Loucy (cell line): ENCODE measurements at regions not wholly inside any gene's neighbourhood (a gene's known extent, or its start where the extent isn't known, plus 50 kb on each side); places are given as distances from the start of the nearest gene placed in this dataset.

ENCODE experiments used
- H2AFZ ChIP-seq: fragments of 200-600 bp; sonication (generic); 2 replicates; pipeline ENCODE4 v1.6.0; 2016; ENCODE audit warnings: antibody characterized with exemption, mild to moderate bottlenecking, low read length, moderate library complexity
- H3F3A ChIP-seq: fragments of 200-600 bp; 2 replicates; pipeline ENCODE4 v1.6.0; 2016; ENCODE audit warnings: antibody characterized with exemption, low read depth, mild to moderate bottlenecking
- H3K27me3 ChIP-seq: fragments of 200-600 bp; sonication (generic); 2 replicates; pipeline ENCODE4 v1.6.1; 2014; ENCODE audit warnings: low read length, mild to moderate bottlenecking; ENCODE audit not compliant: insufficient read depth, poor library complexity, severe bottlenecking
- H3K36me3 ChIP-seq: fragments of 200-600 bp; sonication (generic); 2 replicates; pipeline ENCODE4 v1.6.1; 2016; ENCODE audit warnings: low read length; ENCODE audit not compliant: insufficient read depth
- H3K4me1 ChIP-seq: fragments of 200-600 bp; sonication (generic); 2 replicates; pipeline ENCODE4 v1.5.1; 2014; ENCODE audit warnings: low read length, mild to moderate bottlenecking; ENCODE audit not compliant: insufficient read depth, poor library complexity, severe bottlenecking
- H3K4me2 ChIP-seq: fragments of 200-600 bp; sonication (generic); 2 replicates; pipeline ENCODE4 v1.6.0; 2014; ENCODE audit warnings: antibody characterized with exemption, low read length, low read depth, mild to moderate bottlenecking; ENCODE audit not compliant: poor library complexity, severe bottlenecking
- H3K4me3 ChIP-seq: fragments of 200-600 bp; sonication (generic); 2 replicates; pipeline ENCODE4 v1.5.1; 2014; ENCODE audit warnings: low read length, mild to moderate bottlenecking, mixed read lengths; ENCODE audit not compliant: poor library complexity, severe bottlenecking
- H3K79me2 ChIP-seq: fragments of 200-600 bp; sonication (generic); 2 replicates; pipeline ENCODE4 v1.6.1; 2014; ENCODE audit warnings: low read length; ENCODE audit not compliant: insufficient read depth
- H3K9ac ChIP-seq: fragments of 200-600 bp; sonication (generic); 2 replicates; pipeline ENCODE4 v1.6.0; 2014; ENCODE audit warnings: mild to moderate bottlenecking, low read depth, low read length, moderate library complexity; ENCODE audit not compliant: poor library complexity, severe bottlenecking
- H3K9me2 ChIP-seq: fragments of 200-600 bp; sonication (generic); replicated peaks from 2 replicates; pipeline ENCODE4 v1.6.1; 2016; ENCODE audit warnings: low read depth, low read length, mixed read lengths
- H3K9me3 ChIP-seq: fragments of 200-600 bp; sonication (generic); 2 replicates; pipeline ENCODE4 v1.6.1; 2014; ENCODE audit warnings: mild to moderate bottlenecking, antibody characterized with exemption, low read length, low read depth; ENCODE audit not compliant: insufficient read depth
- H4K20me1 ChIP-seq: fragments of 200-600 bp; sonication (generic); 2 replicates; pipeline ENCODE4 v1.6.0; 2014; ENCODE audit warnings: antibody characterized with exemption, low read length, mild to moderate bottlenecking; ENCODE audit not compliant: insufficient read depth, poor library complexity, severe bottlenecking
- EZH2phosphoT487 ChIP-seq: fragments of 200-600 bp; IDR thresholded peaks from 2 replicates; pipeline ENCODE4 v1.6.1; 2018; ENCODE audit warnings: antibody characterized with exemption, mild to moderate bottlenecking, moderate library complexity, borderline replicate concordance
- TF ChIP-seq, protein P1 (sequence below): fragments of 200-600 bp; sonication (generic); conservative IDR thresholded peaks from 2 replicates; pipeline ENCODE4 v1.5.1; 2014; ENCODE audit warnings: mild to moderate bottlenecking, antibody characterized with exemption, low read length

DNA sequence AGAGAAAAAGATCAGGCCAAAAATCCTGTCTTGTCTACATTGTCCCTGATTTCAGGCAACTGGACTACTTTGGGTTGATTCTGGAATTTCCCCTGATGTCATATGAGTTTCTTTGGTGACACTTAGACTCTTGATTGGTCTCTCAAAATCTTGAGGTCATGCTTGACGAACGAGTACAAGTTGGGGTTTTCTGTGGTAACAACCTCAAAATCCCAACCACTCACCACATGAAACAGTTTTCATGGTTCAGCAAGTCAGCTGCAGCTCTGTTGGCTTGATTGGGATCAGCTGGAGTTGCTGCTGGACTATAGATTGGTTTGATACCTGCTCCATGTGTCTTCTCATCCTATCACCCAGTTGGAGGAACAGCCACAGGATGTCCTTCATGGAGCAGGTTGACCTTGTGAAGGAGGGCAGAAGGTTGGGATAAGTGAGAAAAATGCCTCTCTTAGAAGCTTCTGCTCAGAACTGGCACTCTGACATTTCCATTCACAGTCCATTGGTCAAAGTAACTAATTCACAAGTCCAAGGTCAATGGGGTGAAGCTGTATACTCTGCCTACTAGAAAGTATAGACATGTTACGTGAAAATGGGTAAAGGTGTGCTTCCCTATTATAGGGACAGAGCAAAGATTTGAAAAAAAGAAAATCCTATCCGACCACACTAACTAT, 284.5 kb downstream of the SH3GL2 start:
- H3K36me3 ChIP-seq, result no peaks in the 10 kb centered on the region
- no peak for TF ChIP-seq EZH2phosphoT487
- TF ChIP-seq, protein P1, sequence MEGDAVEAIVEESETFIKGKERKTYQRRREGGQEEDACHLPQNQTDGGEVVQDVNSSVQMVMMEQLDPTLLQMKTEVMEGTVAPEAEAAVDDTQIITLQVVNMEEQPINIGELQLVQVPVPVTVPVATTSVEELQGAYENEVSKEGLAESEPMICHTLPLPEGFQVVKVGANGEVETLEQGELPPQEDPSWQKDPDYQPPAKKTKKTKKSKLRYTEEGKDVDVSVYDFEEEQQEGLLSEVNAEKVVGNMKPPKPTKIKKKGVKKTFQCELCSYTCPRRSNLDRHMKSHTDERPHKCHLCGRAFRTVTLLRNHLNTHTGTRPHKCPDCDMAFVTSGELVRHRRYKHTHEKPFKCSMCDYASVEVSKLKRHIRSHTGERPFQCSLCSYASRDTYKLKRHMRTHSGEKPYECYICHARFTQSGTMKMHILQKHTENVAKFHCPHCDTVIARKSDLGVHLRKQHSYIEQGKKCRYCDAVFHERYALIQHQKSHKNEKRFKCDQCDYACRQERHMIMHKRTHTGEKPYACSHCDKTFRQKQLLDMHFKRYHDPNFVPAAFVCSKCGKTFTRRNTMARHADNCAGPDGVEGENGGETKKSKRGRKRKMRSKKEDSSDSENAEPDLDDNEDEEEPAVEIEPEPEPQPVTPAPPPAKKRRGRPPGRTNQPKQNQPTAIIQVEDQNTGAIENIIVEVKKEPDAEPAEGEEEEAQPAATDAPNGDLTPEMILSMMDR, result no peak
- H3K27me3 ChIP-seq, result no peaks in the 10 kb centered on the region
- H3K4me3 ChIP-seq, result no peak overlapping the region
- no peaks in the 10 kb centered on the region for H4K20me1 ChIP-seq
- H3K4me2 ChIP-seq, result no peak overlapping the region
- H3K9ac ChIP-seq, result no peak overlapping the region
- no peak overlapping the region for H2AFZ ChIP-seq
- no peaks in the 10 kb centered on the region for H3K79me2 ChIP-seq
- H3K4me1 ChIP-seq, result no peaks in the 10 kb centered on the region
- 0 out of 2 replicates have a peak, but pooled peaks cover 4% of the 10 kb centered on the region for H3K9me2 ChIP-seq
- no peaks in the 10 kb centered on the region for H3K9me3 ChIP-seq
- H3F3A ChIP-seq, result no peaks in the 10 kb centered on the region

DNA sequence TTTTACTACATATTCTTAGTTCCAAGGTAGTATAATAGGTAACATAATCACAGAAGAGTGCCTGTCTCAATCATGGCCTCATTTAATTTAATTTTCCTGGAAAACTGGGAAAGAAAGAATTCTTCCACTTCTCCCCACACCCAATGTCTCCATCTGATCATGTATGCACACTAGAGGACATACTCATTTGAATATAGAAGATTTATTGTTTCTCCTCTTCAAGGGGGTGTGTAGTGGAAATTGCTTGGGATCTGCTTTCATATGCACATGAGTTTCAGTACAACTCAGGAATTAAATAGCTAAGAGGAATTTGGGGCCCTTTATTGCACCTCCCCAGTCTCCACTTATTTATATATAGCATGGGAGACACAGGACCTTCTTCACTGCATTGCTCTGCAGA, 285.1 kb downstream of the SH3GL2 start:
- TF ChIP-seq, protein P1, result no peak
- TF ChIP-seq EZH2phosphoT487, result no peak
- no peaks in the 10 kb centered on the region for H4K20me1 ChIP-seq
- no peaks in the 10 kb centered on the region for H3K9me3 ChIP-seq
- no peak overlapping the region for H2AFZ ChIP-seq
- H3K9ac ChIP-seq, result no peak overlapping the region
- no peak overlapping the region for H3K4me2 ChIP-seq
- no peaks in the 10 kb centered on the region for H3K36me3 ChIP-seq
- no peaks in the 10 kb centered on the region for H3K79me2 ChIP-seq
- H3K9me2 ChIP-seq, result 0 out of 2 replicates have a peak, but pooled peaks cover 4% of the 10 kb centered on the region
- H3K4me3 ChIP-seq, result no peak overlapping the region
- no peaks in the 10 kb centered on the region for H3F3A ChIP-seq
- no peaks in the 10 kb centered on the region for H3K27me3 ChIP-seq
- no peaks in the 10 kb centered on the region for H3K4me1 ChIP-seq

DNA sequence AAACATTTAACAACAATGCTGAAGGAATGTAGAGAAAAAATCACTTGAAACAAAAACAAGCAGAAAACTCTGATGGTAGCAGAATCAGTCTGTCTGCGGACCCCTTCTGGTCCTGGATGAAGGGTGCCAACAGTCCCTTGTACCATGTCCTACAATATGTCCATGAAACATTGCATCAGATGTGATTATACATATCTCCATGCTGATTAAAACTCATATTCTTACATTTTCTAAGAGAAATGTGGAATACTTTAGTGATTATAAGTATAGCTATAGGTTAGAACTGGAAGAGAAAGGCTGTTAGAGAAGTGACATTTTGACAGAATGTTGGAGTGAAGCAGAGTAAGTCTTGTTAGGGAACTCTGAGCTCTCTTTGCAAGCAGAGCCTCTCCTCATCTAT, 286.1 kb downstream of the SH3GL2 start:
- Histone ChIP-seq H3K27me3 (no peaks in the 10 kb centered on the region), H3K79me2 (no peaks in the 10 kb centered on the region), H4K20me1 (no peaks in the 10 kb centered on the region), H3K9ac (no peak overlapping the region), H3F3A (no peaks in the 10 kb centered on the region), H3K36me3 (no peaks in the 10 kb centered on the region), H3K9me3 (no peaks in the 10 kb centered on the region), H3K4me1 (no peaks in the 10 kb centered on the region), H3K4me2 (no peak overlapping the region), H2AFZ (no peak overlapping the region), H3K4me3 (no peak overlapping the region), H3K9me2 (0 out of 2 replicates have a peak, but pooled peaks cover 4% of the 10 kb centered on the region)
- no peak for TF ChIP-seq EZH2phosphoT487
- TF ChIP-seq, protein P1, result no peak
